Right ventricle myocardium inferior (tissue), 1 donor: ENCODE measurements at regions not wholly inside any gene's neighbourhood (a gene's known extent, or its start where the extent isn't known, plus 50 kb on each side); places are given as distances from the start of the nearest gene placed in this dataset.

Experiments used
- ATAC-seq: fragments of 200-7000 bp; cut with Tn5 transposase; one replicate; pipeline ENCODE4 v1.9.1; 2020; ENCODE audit warnings: mild to moderate bottlenecking, moderate library complexity
- DNase-seq: peaks from one replicate; pipeline ENCODE4 v3.0.0; 2021; ENCODE audit errors: missing footprints
- intact Hi-C: fragments of 100-400 bp; cut with DNase I; formaldehyde crosslinking; loops from one replicate; pipeline ENCODE4 v1.11.0; 2022
- donor health status: DM: no; HTN: yes; CAD: no; lungs with severe emphysema.

DNA sequence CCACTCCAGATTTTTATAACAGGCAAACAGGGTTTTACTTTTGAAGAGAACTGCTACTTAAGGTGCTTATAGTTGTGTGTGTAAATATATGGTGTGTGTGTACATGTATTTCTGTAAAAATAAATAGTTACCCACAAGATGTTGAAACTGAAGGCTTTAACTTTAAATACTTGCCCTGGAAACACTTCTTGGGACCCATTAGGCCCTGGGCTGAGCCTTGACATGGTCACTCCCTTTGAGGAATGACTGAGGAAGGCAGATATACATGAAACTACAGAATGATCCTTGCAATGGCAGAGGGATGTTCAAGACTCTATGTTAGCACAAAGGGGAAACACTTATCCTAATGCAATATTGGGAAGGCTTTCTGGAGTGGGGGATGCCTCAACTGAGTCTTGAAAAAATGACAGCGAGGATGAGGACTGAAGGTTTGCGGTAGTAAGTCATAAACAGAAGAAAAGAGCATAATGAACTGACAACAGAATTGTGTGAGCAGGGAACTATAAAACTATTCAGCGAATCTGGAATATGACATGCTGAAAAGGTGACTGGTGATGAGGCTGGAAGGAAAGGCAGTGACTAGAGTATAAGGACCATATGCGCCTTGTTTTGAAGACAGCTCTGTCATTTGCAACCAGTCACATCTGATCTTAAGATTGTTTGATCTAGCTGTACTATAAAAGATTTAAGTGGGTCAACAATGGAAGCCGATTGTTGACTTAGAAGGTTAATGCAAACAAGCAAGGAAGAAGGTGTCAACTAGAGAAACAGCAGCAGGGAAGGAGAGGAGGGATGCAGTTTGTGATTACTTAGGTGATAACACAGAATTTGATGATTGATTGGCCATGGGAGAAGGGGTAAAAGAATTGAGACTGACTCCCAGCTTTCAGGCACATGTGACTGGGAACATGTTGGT lies 64.4 kb upstream of the COL21A1 start:
- intact Hi-C loops = no loop called here
- ATAC-seq (no peak), DNase-seq (no peak)

DNA sequence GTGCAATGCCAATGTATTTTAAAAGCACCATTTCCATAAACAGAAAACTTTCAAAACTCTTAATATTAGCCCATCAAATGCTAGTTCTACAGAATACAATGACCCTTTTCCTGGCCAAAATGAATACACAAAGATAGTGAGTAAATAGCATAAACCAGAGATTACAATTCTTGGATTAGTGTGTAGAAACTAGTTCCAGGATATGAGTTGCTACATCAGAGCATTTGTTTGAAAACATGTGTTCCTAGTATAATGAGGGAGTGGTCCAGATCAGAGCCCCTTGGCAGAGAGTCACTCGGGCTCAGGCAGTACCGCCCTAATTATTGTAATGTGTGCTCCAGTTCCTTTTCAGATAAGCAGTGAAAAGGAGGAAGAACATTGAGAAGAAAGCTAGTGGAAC lies 63.7 kb upstream of the COL21A1 start:
- intact Hi-C loops = no loop called here
- ATAC-seq = no peak
- no peak for DNase-seq

DNA sequence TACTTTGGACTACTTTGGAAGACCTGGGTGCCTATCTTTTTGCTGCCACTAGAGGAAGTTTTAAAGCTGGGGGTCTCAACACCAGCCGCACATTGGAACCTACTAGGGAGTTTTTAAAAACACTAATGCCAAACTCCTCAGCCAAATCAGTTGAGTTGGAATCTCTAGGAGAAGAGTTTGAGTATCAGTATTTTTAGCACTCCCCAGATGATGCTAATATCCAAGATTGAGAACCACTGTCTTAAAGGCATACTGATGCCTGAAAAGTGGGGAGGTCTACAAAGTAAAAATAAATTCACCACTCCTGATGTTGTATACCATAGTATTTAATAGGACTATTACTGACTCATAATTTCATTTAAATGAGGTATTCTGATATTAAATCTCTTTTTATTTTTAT lies 62.9 kb upstream of the COL21A1 start:
- no peak for DNase-seq

DNA sequence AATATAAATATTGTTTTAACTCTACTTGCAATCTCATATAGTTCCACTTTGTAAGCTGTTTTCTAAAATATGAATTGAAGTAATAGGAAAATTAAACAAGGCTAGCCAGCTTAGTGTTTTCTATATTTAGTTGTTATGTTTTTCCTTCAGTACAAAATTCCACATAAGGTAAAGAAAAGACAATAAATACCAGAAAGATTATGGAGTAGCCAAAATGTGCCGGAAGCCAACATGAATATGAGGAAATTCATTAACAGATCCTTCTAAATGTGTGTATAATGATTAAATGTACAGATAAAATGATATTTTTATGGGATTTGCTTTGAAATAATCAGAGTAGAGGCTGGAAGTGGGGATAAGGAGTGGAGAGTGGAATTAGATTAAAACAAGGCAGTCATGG lies 52.5 kb upstream of the COL21A1 start:
- intact Hi-C loops = loop anchor here (10.0 kb wide), 1 partner anchor 855 kb away; no protein-coding TSS in a partner anchor
- no peak for DNase-seq
- no peak for ATAC-seq

More for the DNA sequence above, 62.9 kb upstream of the COL21A1 start:
- no peak for ATAC-seq
- intact Hi-C loops = no loop called here

DNA sequence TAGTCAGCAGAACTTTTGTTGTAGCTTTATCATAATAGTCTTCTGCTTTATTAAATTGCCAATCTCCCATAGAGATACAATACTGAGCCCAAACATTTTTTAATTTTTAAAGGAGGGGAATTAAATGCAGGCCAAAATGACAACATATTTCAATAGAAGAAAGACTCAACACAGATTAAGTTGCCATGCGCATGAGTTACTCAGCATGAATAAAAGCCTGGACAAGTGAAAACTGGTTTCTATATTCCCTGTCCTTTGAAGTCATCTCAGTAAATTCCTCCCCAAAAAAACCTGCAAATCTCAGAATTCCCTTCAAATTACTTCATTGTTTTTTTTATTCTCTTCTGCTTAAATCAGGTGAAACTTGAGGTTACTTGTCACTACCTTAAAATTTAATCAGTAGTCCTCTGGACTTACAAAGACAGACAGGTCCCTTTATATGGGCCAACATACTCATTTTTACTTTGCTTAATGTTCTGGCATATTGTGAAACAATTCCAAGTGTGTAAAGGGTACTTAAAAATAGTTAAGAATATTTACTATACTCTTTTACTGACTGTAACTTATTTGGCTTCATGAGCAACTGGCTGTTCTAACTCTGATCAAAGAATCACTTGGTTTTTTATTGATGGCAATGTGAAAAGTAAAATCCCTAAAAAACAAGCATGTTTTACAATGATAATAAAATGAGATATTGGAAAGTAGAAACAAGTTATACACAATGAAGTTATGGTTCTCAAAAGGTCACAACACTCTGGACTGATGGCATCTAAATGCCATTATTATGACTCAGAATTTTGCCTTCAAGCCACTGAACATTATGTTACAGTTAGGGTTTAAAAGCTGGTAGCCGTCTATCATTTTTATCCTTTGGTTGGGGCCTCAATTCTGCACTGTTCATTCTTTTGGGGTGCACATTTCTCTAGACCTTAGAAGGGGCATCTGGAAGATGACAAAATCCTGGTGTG lies 49.9 kb upstream of the COL21A1 start:
- ATAC-seq = no peak
- DNase-seq = no peak
- intact Hi-C loops = loop anchor here (10.0 kb wide), 1 partner anchor 853 kb away; no protein-coding TSS in a partner anchor
